Osteocyte (in vitro differentiated cells): ENCODE measurements at regions not wholly inside any gene's neighbourhood (a gene's known extent, or its start where the extent isn't known, plus 50 kb on each side); places are given as distances from the start of the nearest gene placed in this dataset.
"Not testable (repeated sequence)": the region's sequence is repeated elsewhere in the genome, so short reads cannot be mapped to it uniquely, and the experiment has no call there.

Experiments
- DNase-seq: peaks from one replicate; pipeline ENCODE4 v3.0.0; 2021; ENCODE audit warnings: mixed read lengths; ENCODE audit not compliant: unreplicated experiment; ENCODE audit errors: extremely low spot score
- H3K27ac Mint-ChIP-seq: one replicate; pipeline ENCODE4 v1.8.0; 2021; ENCODE audit warnings: mild to moderate bottlenecking, mixed read lengths; ENCODE audit not compliant: unreplicated experiment
- H3K27me3 Mint-ChIP-seq: one replicate; pipeline ENCODE4 v1.8.0; 2021; ENCODE audit warnings: mixed read lengths; ENCODE audit not compliant: unreplicated experiment
- H3K36me3 Mint-ChIP-seq: one replicate; pipeline ENCODE4 v1.8.0; 2021; ENCODE audit warnings: mixed read lengths; ENCODE audit not compliant: unreplicated experiment
- H3K4me1 Mint-ChIP-seq: one replicate; pipeline ENCODE4 v1.8.0; 2021; ENCODE audit warnings: mixed read lengths; ENCODE audit not compliant: unreplicated experiment
- H3K4me3 Mint-ChIP-seq: one replicate; pipeline ENCODE4 v1.8.0; 2021; ENCODE audit warnings: mild to moderate bottlenecking, moderate library complexity, mixed read lengths; ENCODE audit not compliant: unreplicated experiment
- H3K9me3 Mint-ChIP-seq: one replicate; pipeline ENCODE4 v1.8.0; 2021; ENCODE audit warnings: mixed read lengths; ENCODE audit not compliant: unreplicated experiment

- not testable (repeated sequence) for DNase-seq, H3K4me1 Mint-ChIP-seq, H3K36me3 Mint-ChIP-seq, H3K9me3 Mint-ChIP-seq, H3K4me3 Mint-ChIP-seq, H3K27ac Mint-ChIP-seq, H3K27me3 Mint-ChIP-seq
Measured at GRCh38 chr16:88227722-88228482, 154.9 kb upstream of the ZNF469 start.

- H3K36me3 Mint-ChIP-seq, H3K27ac Mint-ChIP-seq: not testable (repeated sequence)
Measured at GRCh38 chr16:88228751-88229150, 154.0 kb upstream of the ZNF469 start.

GRCh38 chr16:88229710-88230109, 153.0 kb upstream of the ZNF469 start:
- H3K4me1 Mint-ChIP-seq, H3K27me3 Mint-ChIP-seq, H3K9me3 Mint-ChIP-seq, H3K36me3 Mint-ChIP-seq, H3K4me3 Mint-ChIP-seq, H3K27ac Mint-ChIP-seq: not testable (repeated sequence)
- peak; percentile 80 for DNase-seq

More at GRCh38 chr16:88228751-88229150, 154.0 kb upstream of the ZNF469 start:
- H3K4me3 Mint-ChIP-seq, H3K27me3 Mint-ChIP-seq, H3K4me1 Mint-ChIP-seq, H3K9me3 Mint-ChIP-seq: not testable (repeated sequence)
- DNase-seq: peak; percentile 38

GRCh38 chr16:88230276-88230966, 152.3 kb upstream of the ZNF469 start:
- peaks cover 10% of the 10 kb centered on the region for H3K4me1 Mint-ChIP-seq
- not testable (repeated sequence) for H3K9me3 Mint-ChIP-seq, H3K27me3 Mint-ChIP-seq, H3K36me3 Mint-ChIP-seq, H3K4me3 Mint-ChIP-seq, H3K27ac Mint-ChIP-seq, DNase-seq

GRCh38 chr16:88230967-88231615, 151.7 kb upstream of the ZNF469 start:
- not testable (repeated sequence) for H3K36me3 Mint-ChIP-seq, H3K27me3 Mint-ChIP-seq, H3K9me3 Mint-ChIP-seq, DNase-seq, H3K4me3 Mint-ChIP-seq, H3K27ac Mint-ChIP-seq
- peaks cover 17% of the 10 kb centered on the region for H3K4me1 Mint-ChIP-seq

- H3K4me3 Mint-ChIP-seq, H3K9me3 Mint-ChIP-seq, H3K36me3 Mint-ChIP-seq, H3K27ac Mint-ChIP-seq, H3K27me3 Mint-ChIP-seq, DNase-seq: not testable (repeated sequence)
- H3K4me1 Mint-ChIP-seq: peaks cover 22% of the 10 kb centered on the region
Measured at GRCh38 chr16:88231839-88232238, 150.9 kb upstream of the ZNF469 start.

- H3K4me1 Mint-ChIP-seq: peaks cover 23% of the 10 kb centered on the region
- H3K27ac Mint-ChIP-seq, H3K27me3 Mint-ChIP-seq, DNase-seq, H3K9me3 Mint-ChIP-seq, H3K36me3 Mint-ChIP-seq, H3K4me3 Mint-ChIP-seq: not testable (repeated sequence)
Measured at GRCh38 chr16:88232401-88233258, 150.1 kb upstream of the ZNF469 start.

- H3K36me3 Mint-ChIP-seq, DNase-seq, H3K4me3 Mint-ChIP-seq, H3K27me3 Mint-ChIP-seq, H3K9me3 Mint-ChIP-seq: not testable (repeated sequence)
- peak overlapping the region; percentile 72 for H3K27ac Mint-ChIP-seq
- H3K4me1 Mint-ChIP-seq: peaks cover 31% of the 10 kb centered on the region
Measured at GRCh38 chr16:88233621-88234420, 148.9 kb upstream of the ZNF469 start.

GRCh38 chr16:88234421-88235271, 148.1 kb upstream of the ZNF469 start:
- Mint-ChIP-seq H3K4me1 (peaks cover 34% of the 10 kb centered on the region), H3K27ac (peak overlapping the region; percentile 76)
- not testable (repeated sequence) for H3K9me3 Mint-ChIP-seq, H3K36me3 Mint-ChIP-seq, H3K4me3 Mint-ChIP-seq, H3K27me3 Mint-ChIP-seq, DNase-seq

GRCh38 chr16:88235691-88236090, 147.1 kb upstream of the ZNF469 start:
- Mint-ChIP-seq H3K4me1 (peaks cover 43% of the 10 kb centered on the region), H3K27ac (peak overlapping the region; percentile 76)
- H3K4me3 Mint-ChIP-seq, H3K9me3 Mint-ChIP-seq, H3K27me3 Mint-ChIP-seq, H3K36me3 Mint-ChIP-seq, DNase-seq: not testable (repeated sequence)
